GM12872 (cell line): ENCODE measurements at regions not wholly inside any gene's neighbourhood (a gene's known extent, or its start where the extent isn't known, plus 50 kb on each side); places are given as distances from the start of the nearest gene placed in this dataset.

Experiments used
- TF ChIP-seq, protein P1 (sequence below): IDR thresholded peaks from 3 replicates; pipeline ENCODE4 v1.5.1; 2011; ENCODE audit warnings: low read depth, mild to moderate bottlenecking, low read length, moderate library complexity; ENCODE audit not compliant: insufficient read depth

DNA sequence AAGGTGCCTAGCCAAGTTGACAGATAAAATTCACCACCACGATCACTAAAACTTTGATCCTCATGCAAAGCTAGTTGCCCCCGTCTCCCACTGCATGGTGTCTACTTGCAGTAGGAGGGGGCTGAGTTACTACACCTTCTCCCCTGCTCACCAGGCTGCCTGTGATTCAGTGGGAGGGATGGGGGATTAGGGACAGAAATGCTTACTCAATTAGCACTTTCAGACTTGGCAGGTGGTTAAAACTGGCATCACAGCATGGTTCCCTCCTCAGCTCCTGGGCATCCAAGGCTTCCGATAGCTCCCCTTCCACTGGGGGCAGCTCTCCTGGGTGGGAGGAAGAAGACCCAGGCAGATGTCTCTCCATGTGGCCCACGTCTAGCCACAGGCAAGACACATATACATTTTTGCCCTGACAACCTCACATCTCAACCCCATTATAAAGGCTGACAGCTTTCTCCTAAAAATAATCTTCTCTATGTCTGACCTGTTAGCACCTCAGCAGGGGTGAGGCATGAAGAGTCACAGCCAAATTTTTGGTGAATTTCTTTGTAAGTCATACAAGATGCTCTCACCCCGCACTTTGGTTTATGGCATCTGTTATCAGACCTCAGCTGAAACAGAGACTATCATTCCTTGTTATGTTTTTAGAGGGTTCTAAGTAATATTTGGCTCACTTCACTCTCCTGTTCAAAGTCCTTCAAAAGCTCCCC, 369.0 kb downstream of the SV2B start:
- TF ChIP-seq, protein P1, sequence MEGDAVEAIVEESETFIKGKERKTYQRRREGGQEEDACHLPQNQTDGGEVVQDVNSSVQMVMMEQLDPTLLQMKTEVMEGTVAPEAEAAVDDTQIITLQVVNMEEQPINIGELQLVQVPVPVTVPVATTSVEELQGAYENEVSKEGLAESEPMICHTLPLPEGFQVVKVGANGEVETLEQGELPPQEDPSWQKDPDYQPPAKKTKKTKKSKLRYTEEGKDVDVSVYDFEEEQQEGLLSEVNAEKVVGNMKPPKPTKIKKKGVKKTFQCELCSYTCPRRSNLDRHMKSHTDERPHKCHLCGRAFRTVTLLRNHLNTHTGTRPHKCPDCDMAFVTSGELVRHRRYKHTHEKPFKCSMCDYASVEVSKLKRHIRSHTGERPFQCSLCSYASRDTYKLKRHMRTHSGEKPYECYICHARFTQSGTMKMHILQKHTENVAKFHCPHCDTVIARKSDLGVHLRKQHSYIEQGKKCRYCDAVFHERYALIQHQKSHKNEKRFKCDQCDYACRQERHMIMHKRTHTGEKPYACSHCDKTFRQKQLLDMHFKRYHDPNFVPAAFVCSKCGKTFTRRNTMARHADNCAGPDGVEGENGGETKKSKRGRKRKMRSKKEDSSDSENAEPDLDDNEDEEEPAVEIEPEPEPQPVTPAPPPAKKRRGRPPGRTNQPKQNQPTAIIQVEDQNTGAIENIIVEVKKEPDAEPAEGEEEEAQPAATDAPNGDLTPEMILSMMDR, result no peak

DNA sequence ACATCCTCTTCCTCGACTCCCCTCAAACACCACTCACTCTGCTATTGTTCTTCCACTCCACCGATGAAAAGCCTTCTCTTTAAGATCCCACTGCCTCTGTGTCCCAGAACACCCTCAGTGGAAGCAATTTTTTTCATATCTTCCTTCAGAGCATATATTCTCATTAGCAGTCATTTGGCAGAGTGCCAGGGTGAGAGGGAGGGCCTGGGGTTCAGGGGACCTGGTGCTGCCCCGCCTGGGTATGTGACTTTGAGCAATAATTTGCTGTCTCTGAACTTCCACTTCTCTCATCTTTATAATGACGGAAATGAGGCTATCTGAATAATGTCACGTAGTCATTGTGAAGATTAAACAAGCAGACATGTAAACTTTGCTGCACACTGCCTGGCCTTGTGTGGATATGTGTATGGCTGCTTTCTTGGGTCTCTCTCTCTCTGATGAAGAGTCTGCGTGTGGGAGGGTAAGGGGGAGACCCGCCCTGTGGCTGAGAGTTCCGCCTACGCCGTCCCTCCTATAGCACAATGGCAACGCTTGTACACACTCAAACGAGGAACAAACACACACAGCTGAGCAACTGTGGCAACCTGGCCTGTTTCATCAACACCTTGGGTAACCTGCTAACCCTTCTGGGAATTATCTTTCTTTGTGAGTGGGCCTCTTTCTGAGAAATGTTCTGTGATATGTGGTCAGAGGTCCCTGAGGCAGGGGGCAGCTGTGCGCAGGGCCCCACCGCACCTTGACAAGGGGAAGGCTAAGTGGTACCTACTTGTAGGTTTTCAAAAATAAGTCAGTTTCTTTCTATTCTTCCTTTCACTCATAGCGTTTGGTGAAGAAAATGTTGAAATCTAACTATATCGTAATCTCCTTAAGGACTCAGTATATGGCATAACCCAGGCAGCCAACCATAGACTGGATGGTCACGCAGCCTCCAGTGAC, 369.8 kb downstream of the SV2B start:
- TF ChIP-seq, protein P1, result no peak

DNA sequence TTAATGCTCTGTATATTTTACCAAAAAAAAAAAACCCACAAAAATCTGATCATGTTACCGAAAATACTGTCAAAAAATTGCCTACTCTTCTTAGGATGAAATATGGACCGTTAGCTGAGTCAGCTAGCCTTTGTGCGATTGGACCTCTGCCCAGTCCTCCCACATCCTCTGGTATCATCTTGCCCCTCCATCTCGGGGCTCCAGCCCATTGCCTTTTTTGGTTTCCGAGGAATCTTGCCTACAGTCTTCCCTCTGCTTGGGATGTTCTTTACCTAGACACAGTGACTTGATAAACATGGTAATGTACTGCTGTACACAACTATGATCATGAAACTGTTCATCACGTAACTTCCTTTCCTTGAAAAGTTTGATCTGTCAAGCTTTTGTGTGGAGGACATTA, 371.4 kb downstream of the SV2B start:
- TF ChIP-seq, protein P1, result no peak

DNA sequence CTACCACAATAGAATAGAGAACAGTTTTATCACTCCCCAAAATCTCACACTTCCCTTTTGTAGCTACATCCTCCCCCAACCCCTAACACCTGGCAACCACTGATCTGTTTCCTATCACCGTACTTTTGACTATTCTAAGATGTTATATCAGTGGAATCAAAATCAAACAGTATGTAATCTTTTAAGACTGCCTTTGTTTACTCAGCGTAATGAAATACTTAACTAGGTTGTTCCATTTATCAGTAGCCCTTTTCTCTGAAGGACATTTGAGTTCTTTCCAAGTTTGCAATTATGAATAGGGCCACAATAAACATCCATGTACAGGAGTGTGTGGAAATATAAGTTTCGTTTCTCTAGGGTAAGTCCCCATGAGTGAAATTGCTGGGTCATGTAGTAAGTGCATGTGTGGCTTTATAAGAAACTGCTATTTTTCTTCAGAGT, 372.3 kb downstream of the SV2B start:
- TF ChIP-seq, protein P1, result no peak

DNA sequence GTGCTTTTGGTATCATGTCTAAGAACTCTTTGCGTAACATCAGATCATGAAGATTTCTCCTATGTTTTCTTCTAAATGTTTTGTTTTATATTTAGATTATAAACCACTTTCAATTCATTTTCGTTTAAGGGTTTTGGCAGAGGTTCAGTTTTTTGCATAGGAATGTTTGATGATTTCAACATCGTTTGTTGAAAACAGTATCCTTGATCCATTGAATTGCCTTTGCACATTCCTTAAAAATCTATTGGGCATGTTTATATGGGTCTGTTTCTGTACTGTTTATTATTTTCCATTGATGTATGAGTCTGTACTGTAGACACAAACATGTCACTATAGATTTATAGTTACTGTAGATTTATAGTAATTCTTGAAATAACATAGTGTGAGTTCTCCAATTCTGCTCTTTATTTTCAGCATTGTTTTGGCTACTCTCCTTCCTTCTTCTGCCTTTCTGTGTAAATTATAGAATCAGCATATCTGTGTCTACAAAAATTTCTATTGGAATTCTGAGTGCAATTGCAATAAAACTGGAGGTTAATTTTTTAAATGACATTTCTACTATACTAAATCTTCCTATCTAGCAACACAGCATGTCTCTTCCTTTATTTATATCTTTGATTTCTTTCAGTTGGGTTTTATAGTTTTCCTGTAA, 374.0 kb downstream of the SV2B start:
- TF ChIP-seq, protein P1, result no peak

DNA sequence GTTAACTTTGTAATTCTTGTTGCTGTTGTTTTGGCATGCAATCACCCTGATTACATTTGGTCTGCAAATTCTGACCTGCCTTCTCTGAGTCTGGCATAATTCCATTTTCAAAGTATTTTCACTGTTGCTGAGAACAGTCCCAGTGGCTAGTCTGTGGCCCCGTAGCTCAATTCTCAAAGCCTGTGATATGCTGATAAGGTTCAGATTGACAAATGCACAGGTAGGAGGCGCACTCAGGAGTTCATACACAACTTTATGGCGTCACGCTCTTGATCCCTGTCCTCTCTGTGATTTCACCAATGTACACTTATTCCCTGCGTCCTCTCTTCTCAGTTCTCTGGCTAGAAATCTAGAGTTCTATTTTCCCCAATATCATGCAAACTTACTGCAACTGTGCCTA, 376.6 kb upstream of the SLCO3A1 start:
- TF ChIP-seq, protein P1, result no peak

DNA sequence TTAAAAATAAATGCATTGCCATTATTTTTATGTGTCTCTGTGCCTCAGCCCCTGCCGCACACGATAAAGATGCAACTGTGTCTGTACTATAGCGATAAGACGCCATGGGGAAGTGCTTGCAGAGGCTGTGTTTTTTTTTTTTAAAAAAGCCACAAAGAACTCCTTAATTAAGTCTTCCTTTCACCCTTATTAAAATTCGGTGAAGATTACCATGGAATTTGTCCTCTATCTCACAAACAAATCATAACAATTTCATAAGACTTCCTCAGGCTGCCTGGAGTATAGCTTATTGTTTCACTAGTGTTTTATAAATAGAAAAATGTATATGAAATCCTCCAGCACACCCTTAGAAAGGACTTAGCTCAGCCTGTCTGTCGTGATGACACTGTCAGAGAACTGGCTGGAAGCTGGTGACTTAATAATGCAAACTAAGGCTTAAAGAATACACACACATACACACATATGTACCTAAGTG, 374.8 kb upstream of the SLCO3A1 start:
- TF ChIP-seq, protein P1, result no peak
